Tibial artery (tissue), 4 donors: ENCODE measurements at regions not wholly inside any gene's neighbourhood (a gene's known extent, or its start where the extent isn't known, plus 50 kb on each side); places are given as distances from the start of the nearest gene placed in this dataset.

Experiments
- DNase-seq, 2 donors: peaks; one replicate each; pipeline ENCODE4 v3.0.0-alpha.2; 2019
- H3K27ac ChIP-seq, 2 donors: fragments of 200-600 bp; sonication (generic) in 1 of 2; 1 replicate in 1 of 2; 2 replicates in 1 of 2; pipeline ENCODE4 v1.5.1; 2018 to 2019; ENCODE audit warnings: mild to moderate bottlenecking in 1 of 2
- H3K27me3 ChIP-seq, 2 donors: fragments of 200-600 bp; sonication (generic) in 1 of 2; one replicate each; pipeline versions ENCODE4 v1.5.1 to v1.6.0; 2016 to 2019
- H3K36me3 ChIP-seq, 3 donors: fragments of 200-600 bp; sonication (generic) in 2 of 3; one replicate each; pipeline ENCODE4 v1.5.1; 2016 to 2019; ENCODE audit warnings: mild to moderate bottlenecking in 2 of 3
- H3K4me1 ChIP-seq, 4 donors: fragments of 200-600 bp; sonication (generic) in 2 of 4; 1 replicate in 3 of 4; 2 replicates in 1 of 4; pipeline ENCODE4 v1.5.1; 2016 to 2019
- H3K4me3 ChIP-seq, 2 donors: fragments of 200-600 bp; sonication (generic) in 1 of 2; 1 replicate in 1 of 2; 2 replicates in 1 of 2; pipeline ENCODE4 v1.5.1; 2018 to 2019; ENCODE audit warnings: mild to moderate bottlenecking in 2 of 2
- H3K9me3 ChIP-seq, 3 donors: fragments of 200-600 bp; sonication (generic) in 1 of 3; one replicate each; pipeline ENCODE4 v1.5.1; 2016 to 2019
- intact Hi-C: fragments of 100-400 bp; cut with DNase I; formaldehyde crosslinking; loops from one replicate; pipeline ENCODE4 v1.15.0; 2023; ENCODE audit warnings: low total_unique reads
- TF ChIP-seq, protein P1 (sequence below), 2 experiments: fragments of 200-600 bp in 1 of 2; fragments of 450-650 bp in 1 of 2; IDR thresholded peaks; one replicate each; pipeline ENCODE4 v1.5.1; 2017 to 2019; ENCODE audit warnings: antibody characterized with exemption in 2 of 2, mild to moderate bottlenecking in 1 of 2, moderate library complexity in 1 of 2

DNA sequence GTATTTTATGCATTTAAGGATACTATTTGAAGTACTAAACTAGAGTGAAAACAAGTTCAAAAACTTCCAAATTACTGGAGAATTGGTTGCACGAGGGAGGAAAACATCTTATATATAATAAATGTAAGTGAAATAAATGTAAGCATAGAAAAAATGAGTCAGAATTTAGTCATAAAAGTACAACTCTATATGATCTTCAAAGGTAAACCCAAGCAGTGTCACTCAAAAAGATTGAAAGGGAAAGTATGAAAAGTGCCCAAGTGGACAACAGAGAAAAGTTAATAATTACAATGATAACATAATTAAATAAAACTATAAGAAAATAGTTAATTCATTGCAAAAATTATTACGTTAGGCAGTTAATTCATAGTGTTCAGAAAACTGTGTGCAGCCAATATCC lies 2288.5 kb upstream of the C9orf72 start:
- Histone ChIP-seq H3K4me3 (no peak overlapping the region), H3K4me1 (no peaks in the 10 kb centered on the region), H3K27ac (no peak overlapping the region), H3K27me3 (no peaks in the 10 kb centered on the region), H3K9me3 (no peaks in the 10 kb centered on the region), H3K36me3 (no peaks in the 10 kb centered on the region)
- intact Hi-C loops, result no loop called here
- DNase-seq, result no peak
- TF ChIP-seq, protein P1, sequence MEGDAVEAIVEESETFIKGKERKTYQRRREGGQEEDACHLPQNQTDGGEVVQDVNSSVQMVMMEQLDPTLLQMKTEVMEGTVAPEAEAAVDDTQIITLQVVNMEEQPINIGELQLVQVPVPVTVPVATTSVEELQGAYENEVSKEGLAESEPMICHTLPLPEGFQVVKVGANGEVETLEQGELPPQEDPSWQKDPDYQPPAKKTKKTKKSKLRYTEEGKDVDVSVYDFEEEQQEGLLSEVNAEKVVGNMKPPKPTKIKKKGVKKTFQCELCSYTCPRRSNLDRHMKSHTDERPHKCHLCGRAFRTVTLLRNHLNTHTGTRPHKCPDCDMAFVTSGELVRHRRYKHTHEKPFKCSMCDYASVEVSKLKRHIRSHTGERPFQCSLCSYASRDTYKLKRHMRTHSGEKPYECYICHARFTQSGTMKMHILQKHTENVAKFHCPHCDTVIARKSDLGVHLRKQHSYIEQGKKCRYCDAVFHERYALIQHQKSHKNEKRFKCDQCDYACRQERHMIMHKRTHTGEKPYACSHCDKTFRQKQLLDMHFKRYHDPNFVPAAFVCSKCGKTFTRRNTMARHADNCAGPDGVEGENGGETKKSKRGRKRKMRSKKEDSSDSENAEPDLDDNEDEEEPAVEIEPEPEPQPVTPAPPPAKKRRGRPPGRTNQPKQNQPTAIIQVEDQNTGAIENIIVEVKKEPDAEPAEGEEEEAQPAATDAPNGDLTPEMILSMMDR (IDR thresholded peaks at IDR 0.05), result no peak

DNA sequence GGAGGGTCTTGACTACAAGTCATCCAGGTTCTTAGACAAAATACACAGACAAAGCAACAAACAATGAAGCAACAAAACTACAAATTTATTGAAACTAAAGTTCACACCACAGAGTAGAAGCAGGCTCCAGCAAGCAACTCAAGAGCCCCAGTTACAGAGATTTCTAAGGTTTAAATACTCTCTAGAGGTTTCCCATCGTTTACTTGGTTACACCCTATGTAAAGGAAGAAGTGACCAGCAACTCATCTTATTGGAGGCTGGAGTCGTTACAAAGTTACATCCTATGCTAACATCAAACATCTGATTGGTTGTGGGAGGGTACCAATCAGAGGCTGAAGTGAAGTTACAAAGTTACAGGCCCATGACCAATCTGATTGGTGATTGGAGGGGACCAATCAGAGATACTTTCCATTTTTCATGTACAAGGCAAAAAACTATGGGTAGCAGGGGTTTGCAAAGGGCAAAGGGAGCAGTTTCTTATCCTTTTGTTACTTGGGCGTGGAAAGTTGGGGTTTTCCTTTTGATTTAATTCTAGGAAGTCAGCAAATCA lies 2292.6 kb upstream of the C9orf72 start:
- DNase-seq, result no peak
- Histone ChIP-seq H3K27me3 (no peaks in the 10 kb centered on the region), H3K4me3 (no peak overlapping the region), H3K27ac (no peak overlapping the region), H3K4me1 (no peaks in the 10 kb centered on the region), H3K36me3 (no peaks in the 10 kb centered on the region), H3K9me3 (no peaks in the 10 kb centered on the region)
- TF ChIP-seq, protein P1 (IDR thresholded peaks at IDR 0.05), result no peak
- intact Hi-C loops, result no loop called here

DNA sequence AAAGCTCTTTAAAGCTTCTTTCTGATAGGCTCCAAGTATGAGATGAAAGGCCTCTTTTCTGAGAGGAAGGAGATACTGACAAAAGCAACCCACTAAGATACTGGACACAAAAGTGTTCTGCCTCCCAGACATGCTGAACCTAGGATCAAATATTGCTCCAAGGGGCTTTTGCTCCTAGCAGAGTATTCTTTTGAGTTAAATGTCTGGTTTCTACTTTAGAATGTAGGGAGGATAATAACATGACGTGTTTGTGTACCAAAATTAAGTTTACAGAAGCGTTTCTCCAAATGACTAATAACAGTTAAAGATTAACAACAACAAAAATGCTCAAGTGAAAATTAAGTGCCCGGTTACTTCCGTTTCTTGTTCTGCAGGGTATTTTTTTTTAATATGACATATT lies 2293.3 kb upstream of the C9orf72 start:
- Histone ChIP-seq H3K9me3 (no peaks in the 10 kb centered on the region), H3K4me1 (no peaks in the 10 kb centered on the region), H3K4me3 (no peak overlapping the region), H3K27me3 (no peaks in the 10 kb centered on the region), H3K27ac (no peak overlapping the region), H3K36me3 (no peaks in the 10 kb centered on the region)
- TF ChIP-seq, protein P1 (IDR thresholded peaks at IDR 0.05), result no peak
- DNase-seq, result no peak
- intact Hi-C loops, result no loop called here

DNA sequence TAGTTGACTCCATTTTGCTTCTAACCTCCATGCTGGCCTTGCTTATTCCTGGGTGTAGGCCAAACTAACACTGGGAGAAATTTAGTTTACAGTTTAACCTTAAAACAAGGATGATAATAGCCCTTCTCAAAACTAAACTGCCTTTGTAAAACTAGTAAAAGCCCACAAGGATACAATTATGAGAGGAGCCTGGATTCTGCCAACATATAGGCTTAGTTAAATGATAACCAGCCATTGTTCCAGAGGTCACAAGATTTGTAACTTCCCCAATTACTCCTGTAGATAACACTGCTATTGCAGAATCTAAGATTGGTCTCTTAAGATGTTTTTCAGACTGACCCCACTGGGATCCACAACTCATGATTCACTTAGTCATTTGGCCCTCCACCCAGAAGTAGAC lies 2300.3 kb upstream of the C9orf72 start:
- intact Hi-C loops, result no loop called here
- Histone ChIP-seq H3K4me3 (no peak overlapping the region), H3K4me1 (no peaks in the 10 kb centered on the region), H3K9me3 (no peaks in the 10 kb centered on the region), H3K36me3 (no peaks in the 10 kb centered on the region), H3K27me3 (no peaks in the 10 kb centered on the region), H3K27ac (no peak overlapping the region)
- DNase-seq, result no peak
- TF ChIP-seq, protein P1 (IDR thresholded peaks at IDR 0.05), result no peak

DNA sequence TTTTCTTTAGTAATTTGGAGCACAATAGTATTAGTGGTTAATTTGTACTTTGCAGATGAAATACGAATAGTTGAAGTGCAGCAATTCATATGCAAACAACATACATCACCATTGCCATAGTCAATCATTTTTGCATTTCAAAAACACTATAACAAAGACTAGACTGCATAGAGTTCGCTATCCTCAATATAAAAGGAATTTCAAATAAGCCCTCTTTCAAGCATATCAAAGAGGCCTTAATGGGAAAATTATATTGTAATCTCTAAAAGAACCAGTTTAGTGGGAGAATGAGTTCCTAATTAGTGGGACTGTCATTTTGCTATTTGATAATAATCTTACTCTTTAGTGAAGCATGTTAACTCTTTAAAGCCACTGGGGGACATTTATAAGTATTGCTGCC lies 2302.3 kb upstream of the C9orf72 start:
- H3K4me1 ChIP-seq, result no peaks in the 10 kb centered on the region
- no peaks in the 10 kb centered on the region for H3K36me3 ChIP-seq
- no peaks in the 10 kb centered on the region for H3K27me3 ChIP-seq
- no peak for DNase-seq
- H3K9me3 ChIP-seq, result no peaks in the 10 kb centered on the region
- intact Hi-C loops, result no loop called here
- H3K4me3 ChIP-seq, result no peak overlapping the region
- TF ChIP-seq, protein P1 (IDR thresholded peaks at IDR 0.05), result no peak
- H3K27ac ChIP-seq, result no peak overlapping the region

DNA sequence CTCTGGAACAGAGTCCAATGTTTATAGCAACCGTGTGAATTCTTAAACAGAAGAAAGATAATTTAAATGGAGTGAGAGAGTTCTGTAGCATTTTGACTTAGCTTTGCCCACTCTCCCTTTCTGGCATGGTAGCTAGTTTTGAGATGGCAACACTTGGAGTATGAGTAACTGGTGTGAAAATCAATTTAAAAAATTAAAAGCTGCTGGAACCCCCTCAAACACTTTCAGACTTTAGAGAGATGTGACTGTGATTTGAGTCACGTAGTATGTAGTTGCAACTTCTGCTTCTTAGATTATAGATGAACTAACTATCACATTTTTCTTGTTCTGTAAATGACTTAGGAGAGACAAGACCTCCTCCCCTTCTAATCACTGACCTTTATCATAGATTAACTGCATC lies 2309.5 kb upstream of the C9orf72 start:
- intact Hi-C loops, result no loop called here
- Histone ChIP-seq H3K4me1 (no peaks in the 10 kb centered on the region), H3K36me3 (no peaks in the 10 kb centered on the region), H3K9me3 (no peaks in the 10 kb centered on the region), H3K4me3 (no peak overlapping the region), H3K27me3 (no peaks in the 10 kb centered on the region), H3K27ac (no peak overlapping the region)
- TF ChIP-seq, protein P1 (IDR thresholded peaks at IDR 0.05), result no peak
- DNase-seq, result no peak
